H1 (cell line): ENCODE measurements at regions not wholly inside any gene's neighbourhood (a gene's known extent, or its start where the extent isn't known, plus 50 kb on each side); places are given as distances from the start of the nearest gene placed in this dataset.

Experiments
- CTCF ChIA-PET: fragments of 300-600 bp; sonication (Branson Sonifier 250); formaldehyde crosslinking; loops from one replicate; lab custom pipeline; 2021; ENCODE audit not compliant: partially characterized antibody; lab: Charles Lee
- POLR2A ChIA-PET: fragments of 300-600 bp; sonication (Branson Sonifier 250); formaldehyde crosslinking; loops from one replicate; lab custom pipeline; 2021; ENCODE audit warnings: inconsistent platforms; ENCODE audit not compliant: partially characterized antibody; lab: Charles Lee
- DNase-seq, 2 experiments: peaks; one replicate each; pipeline versions ENCODE4 v3.0.0 to v3.0.0-alpha.2; 2010 to 2022; ENCODE audit warnings: low spot score in 2 of 2, low read depth in 1 of 2, mixed read lengths in 1 of 2
- FAIRE-seq: peaks from 2 replicates; lab custom pipeline; 2011; peaks lifted over from hg19 to GRCh38; lab: Jason Lieb, UNC
- H2AFZ ChIP-seq: 2 replicates; pipeline ENCODE4 v1.8.1; 2012; ENCODE audit warnings: low read length, inconsistent platforms
- H2AK5ac ChIP-seq: 2 replicates; pipeline ENCODE4 v1.6.1; 2013; ENCODE audit warnings: low read depth, low read length
- H2BK120ac ChIP-seq: replicated peaks from 2 replicates; pipeline ENCODE3; 2013; ENCODE audit warnings: low read depth, low read length, inconsistent platforms
- H2BK12ac ChIP-seq: 2 replicates; pipeline ENCODE4 v1.6.1; 2013; ENCODE audit warnings: low read depth, low read length
- H2BK15ac ChIP-seq: 2 replicates; pipeline ENCODE4 v1.6.1; 2013; ENCODE audit warnings: low read length
- H2BK20ac ChIP-seq: 2 replicates; pipeline ENCODE4 v1.6.1; 2013; ENCODE audit warnings: low read length
- H2BK5ac ChIP-seq: 2 replicates; pipeline ENCODE4 v1.6.1; 2013; ENCODE audit warnings: low read depth, low read length
- H3K14ac ChIP-seq: 2 replicates; pipeline ENCODE4 v1.6.1; 2013; ENCODE audit warnings: inconsistent platforms; ENCODE audit not compliant: insufficient read length
- H3K18ac ChIP-seq: 2 replicates; pipeline ENCODE4 v1.6.1; 2013; ENCODE audit warnings: low read length; ENCODE audit errors: extremely low read depth
- H3K23ac ChIP-seq: 2 replicates; pipeline ENCODE4 v1.6.1; 2013; ENCODE audit warnings: inconsistent platforms; ENCODE audit not compliant: insufficient read length
- H3K23me2 ChIP-seq: 2 replicates; pipeline ENCODE4 v1.6.1; 2013; ENCODE audit warnings: low read depth, low read length
- H3K27ac ChIP-seq: 2 replicates; pipeline ENCODE4 v1.6.1; 2011; ENCODE audit warnings: low read depth, low read length, inconsistent platforms
- H3K27me3 ChIP-seq, 4 experiments: replicated peaks in 1 of 4; 1 replicate in 1 of 4; 2 replicates in 3 of 4; pipeline versions ENCODE4 v1.6.1 to v1.8.1; 2011 to 2013; ENCODE audit warnings: low read length in 3 of 4, mild to moderate bottlenecking in 3 of 4, inconsistent platforms in 2 of 4, mixed read lengths in 2 of 4, moderate library complexity in 1 of 4; ENCODE audit not compliant: control insufficient read depth in 3 of 4, insufficient read depth in 3 of 4; ENCODE audit errors: extremely low read depth in 1 of 4
- H3K36me3 ChIP-seq, 4 experiments: 2 replicates each; pipeline versions ENCODE4 v1.6.1 to v1.8.1; 2011 to 2013; ENCODE audit warnings: mild to moderate bottlenecking in 4 of 4, low read length in 3 of 4, moderate library complexity in 2 of 4, control low read depth in 1 of 4, inconsistent platforms in 1 of 4; ENCODE audit not compliant: insufficient read depth in 4 of 4, control insufficient read depth in 2 of 4
- H3K4ac ChIP-seq: replicated peaks from 2 replicates; pipeline ENCODE3; 2013; ENCODE audit warnings: low read length, low read depth, mixed read lengths, inconsistent platforms; ENCODE audit not compliant: insufficient read length
- H3K4me1 ChIP-seq, 4 experiments: replicated peaks in 1 of 4; 1 replicate in 1 of 4; 2 replicates in 3 of 4; pipeline versions ENCODE4 v1.6.1 to v1.8.1; 2011 to 2013; ENCODE audit warnings: low read length in 3 of 4, inconsistent platforms in 2 of 4, mixed read lengths in 1 of 4; ENCODE audit not compliant: insufficient read depth in 4 of 4, control insufficient read depth in 3 of 4
- H3K4me2 ChIP-seq, 2 experiments: 2 replicates each; pipeline versions ENCODE4 v1.6.1 to v1.8.1; 2011 to 2013; ENCODE audit warnings: low read depth in 2 of 2, low read length in 2 of 2, control low read depth in 1 of 2, inconsistent platforms in 1 of 2, mild to moderate bottlenecking in 1 of 2; ENCODE audit not compliant: insufficient read depth in 1 of 2
- H3K4me3 ChIP-seq, 4 experiments: fragments of 200-600, 300-600 bp in 1 of 4; sonication (generic), shearing (Covaris generic), sonication (Bioruptor Twin) in 1 of 4; 2 replicates each; pipeline versions ENCODE4 v1.5.1 to v1.8.1; 2011 to 2016; ENCODE audit warnings: low read length in 4 of 4, low read depth in 3 of 4, control low read depth in 2 of 4, inconsistent platforms in 2 of 4, mild to moderate bottlenecking in 2 of 4, mixed read lengths in 1 of 4, moderate library complexity in 1 of 4; ENCODE audit not compliant: insufficient read depth in 2 of 4; ENCODE audit errors: extremely low read depth in 1 of 4
- H3K56ac ChIP-seq: replicated peaks from 2 replicates; pipeline ENCODE3; 2013; ENCODE audit warnings: low read depth, mild to moderate bottlenecking, mixed read lengths, low read length, inconsistent platforms; ENCODE audit not compliant: insufficient read length
- H3K79me1 ChIP-seq: 2 replicates; pipeline ENCODE4 v1.6.1; 2013; ENCODE audit warnings: low read depth, low read length, control low read depth
- H3K79me2 ChIP-seq, 2 experiments: 2 replicates each; pipeline versions ENCODE4 v1.6.1 to v1.8.1; 2012 to 2013; ENCODE audit warnings: low read length in 2 of 2, mild to moderate bottlenecking in 2 of 2, inconsistent platforms in 1 of 2; ENCODE audit not compliant: insufficient read depth in 2 of 2, control insufficient read depth in 1 of 2
- H3K9ac ChIP-seq, 4 experiments: replicated peaks in 1 of 4; 1 replicate in 1 of 4; 2 replicates in 3 of 4; pipeline versions ENCODE4 v1.6.1 to v1.8.1; 2011 to 2013; ENCODE audit warnings: low read depth in 3 of 4, low read length in 3 of 4, control low read depth in 2 of 4, mild to moderate bottlenecking in 2 of 4, moderate library complexity in 2 of 4, inconsistent platforms in 1 of 4; ENCODE audit errors: extremely low read depth in 1 of 4
- H3K9me3 ChIP-seq, 2 experiments: 2 replicates each; pipeline versions ENCODE4 v1.6.1 to v1.8.1; 2012 to 2013; ENCODE audit warnings: mild to moderate bottlenecking in 2 of 2, moderate library complexity in 2 of 2, control low read depth in 1 of 2, inconsistent platforms in 1 of 2, low read depth in 1 of 2, low read length in 1 of 2, mixed read lengths in 1 of 2; ENCODE audit not compliant: insufficient read depth in 2 of 2
- H4K20me1 ChIP-seq, 2 experiments: replicated peaks in 1 of 2; 2 replicates each; pipeline versions ENCODE3 to v1.8.1; 2011 to 2013; ENCODE audit warnings: inconsistent platforms in 2 of 2, low read length in 2 of 2, mild to moderate bottlenecking in 1 of 2; ENCODE audit not compliant: insufficient read depth in 2 of 2, control insufficient read depth in 1 of 2
- H4K5ac ChIP-seq: 2 replicates; pipeline ENCODE4 v1.6.1; 2013; ENCODE audit warnings: low read length, low read depth, mixed read lengths, inconsistent platforms; ENCODE audit not compliant: insufficient read length
- H4K8ac ChIP-seq: 2 replicates; pipeline ENCODE4 v1.8.0; 2013; ENCODE audit warnings: mild to moderate bottlenecking, moderate library complexity, low read length, inconsistent platforms; ENCODE audit not compliant: insufficient read depth; ENCODE audit errors: extremely low read depth
- H4K91ac ChIP-seq: replicated peaks from 2 replicates; pipeline ENCODE3; 2013; ENCODE audit warnings: low read length, mixed read lengths, inconsistent platforms; ENCODE audit not compliant: insufficient read length
- ASH2L ChIP-seq: fragments of 200-600, 300-600 bp; sonication (generic); IDR thresholded peaks from one replicate; pipeline ENCODE4 v1.7.1; 2017; ENCODE audit warnings: low read length
- CHD1 ChIP-seq: IDR thresholded peaks from 2 replicates; pipeline ENCODE4 v1.6.1; 2012; ENCODE audit warnings: low read depth, low read length, improper control_type of control experiment
- HDAC6 ChIP-seq: IDR thresholded peaks from one replicate; pipeline ENCODE4 v1.7.1; 2012; ENCODE audit warnings: low read depth, mild to moderate bottlenecking, inconsistent platforms, low read length, moderate library complexity
- POU5F1 ChIP-seq: IDR thresholded peaks from 2 replicates; pipeline ENCODE4 v1.6.1; 2011; ENCODE audit warnings: low read depth, mild to moderate bottlenecking, low read length, moderate library complexity
- SUZ12 ChIP-seq: fragments of 200-600 bp; sonication (generic); IDR thresholded peaks from 2 replicates; pipeline ENCODE4 v1.6.1; 2012; ENCODE audit warnings: mild to moderate bottlenecking, inconsistent platforms, low read length, moderate library complexity, mixed read lengths
- WGBS, 2 experiments: shearing (Covaris generic) in 1 of 2; methylation state at CpG; one replicate each; pipeline versions ENCODE4 v1.1.6 to v1.1.7; 2013 to 2015; ENCODE audit warnings: low lambda C conversion rate in 2 of 2, mixed read lengths in 2 of 2, inconsistent platforms in 1 of 2, low coverage in 1 of 2, missing lambda C conversion rate in 1 of 2; ENCODE audit not compliant: insufficient replicate concordance in 2 of 2, insufficient coverage in 1 of 2, insufficient read length in 1 of 2; ENCODE audit errors: extremely low coverage in 1 of 2, missing lambda C conversion rate in 1 of 2; 5-methylcytosine and 5-hydroxymethylcytosine counted together

DNA sequence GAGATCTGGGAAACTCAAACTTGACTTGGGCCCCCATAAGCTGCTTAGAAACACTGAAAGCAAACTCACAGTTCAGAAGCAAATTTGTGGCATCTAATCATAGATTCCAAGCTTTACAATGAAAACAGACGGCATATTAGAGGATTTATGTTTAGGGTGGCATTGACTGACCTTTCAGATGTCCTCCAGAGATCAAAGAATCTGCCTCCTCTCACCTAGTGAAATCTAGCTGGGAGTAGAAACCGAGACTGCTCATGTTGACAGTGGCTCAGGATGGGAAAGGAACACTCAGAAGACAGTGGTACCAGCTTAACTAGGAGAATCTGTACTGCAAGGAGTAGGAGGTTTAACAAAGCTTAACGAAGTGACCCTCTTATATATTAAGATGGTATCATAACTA is 345.0 kb downstream of the GXYLT1 start:
- H4K5ac ChIP-seq: no peak overlapping the region
- POLR2A ChIA-PET: no interaction called here
- CTCF ChIA-PET: no interaction called here
- no peak overlapping the region for H3K4me3 ChIP-seq
- H4K91ac ChIP-seq: no peak overlapping the region
- H2AFZ ChIP-seq: no peak overlapping the region
- no peaks in the 10 kb centered on the region for H3K36me3 ChIP-seq
- 91% methylated on average over 3 of the region's 3 CpGs; no CpG with 5 or more reads in 1 of the 2 experiments for WGBS, 2 experiments
- H3K23me2 ChIP-seq: no peaks in the 10 kb centered on the region
- no peaks in the 10 kb centered on the region for H3K4me1 ChIP-seq
- H3K14ac ChIP-seq: no peak overlapping the region
- TF ChIP-seq HDAC6: no peak
- TF ChIP-seq SUZ12: no peak
- no peak for TF ChIP-seq ASH2L
- no peak for TF ChIP-seq POU5F1
- no peak for TF ChIP-seq CHD1
- TF ChIP-seq, all 59 proteins: peak for 0
- Histone ChIP-seq H4K20me1 (no peaks in the 10 kb centered on the region), H3K56ac (no peak overlapping the region), H3K27ac (no peak overlapping the region), H3K9me3 (no peaks in the 10 kb centered on the region), H3K9ac (no peak overlapping the region), H3K27me3 (no peaks in the 10 kb centered on the region; a peak in 1 of 7 replicates), H2BK12ac (no peak overlapping the region), H3K4me2 (no peak overlapping the region), H3K4ac (no peak overlapping the region), H3K79me1 (no peaks in the 10 kb centered on the region), H2BK15ac (no peak overlapping the region), H2BK120ac (no peak overlapping the region), H3K18ac (no peak overlapping the region), H2BK5ac (no peak overlapping the region), H2AK5ac (no peak overlapping the region), H4K8ac (no peak overlapping the region), H3K79me2 (no peaks in the 10 kb centered on the region), H3K23ac (no peak overlapping the region), H2BK20ac (no peak overlapping the region)
- DNase-seq (no peak), FAIRE-seq (no peak)
